Mesenchymal stem cell (in vitro differentiated cells and primary cell): ENCODE measurements at regions not wholly inside any gene's neighbourhood (a gene's known extent, or its start where the extent isn't known, plus 50 kb on each side); places are given as distances from the start of the nearest gene placed in this dataset.

ENCODE experiments used
- DNase-seq: peaks from one replicate; pipeline ENCODE4 v3.0.0-alpha.2; 2013
- H2AFZ ChIP-seq: one replicate; pipeline ENCODE4 v1.6.1; 2013; ENCODE audit warnings: low read depth, mild to moderate bottlenecking, control low read depth, inconsistent platforms, low read length, moderate library complexity
- H2AK5ac ChIP-seq: 2 replicates; pipeline ENCODE4 v1.6.1; 2013; ENCODE audit warnings: low read length, moderate library complexity, mild to moderate bottlenecking, inconsistent platforms; ENCODE audit not compliant: severe bottlenecking
- H2BK120ac ChIP-seq: one replicate; pipeline ENCODE4 v1.6.1; 2013; ENCODE audit warnings: low read depth, mild to moderate bottlenecking, inconsistent platforms, low read length, moderate library complexity
- H2BK12ac ChIP-seq, 2 experiments: one replicate each; pipeline ENCODE4 v1.6.1; 2013; ENCODE audit warnings: inconsistent platforms in 2 of 2, low read length in 2 of 2, mild to moderate bottlenecking in 2 of 2, moderate library complexity in 2 of 2, control low read depth in 1 of 2
- H2BK15ac ChIP-seq: one replicate; pipeline ENCODE4 v1.6.1; 2013; ENCODE audit warnings: mild to moderate bottlenecking, low read depth, inconsistent platforms; ENCODE audit not compliant: poor library complexity, severe bottlenecking
- H2BK5ac ChIP-seq: 2 replicates; pipeline ENCODE4 v1.6.1; 2013; ENCODE audit warnings: low read depth, mild to moderate bottlenecking, low read length, control low read depth, inconsistent platforms; ENCODE audit not compliant: poor library complexity, severe bottlenecking
- H3K14ac ChIP-seq, 2 experiments: one replicate each; pipeline ENCODE4 v1.6.1; 2013; ENCODE audit warnings: inconsistent platforms in 2 of 2, low read length in 2 of 2, control low read depth in 1 of 2, mild to moderate bottlenecking in 1 of 2, moderate library complexity in 1 of 2
- H3K18ac ChIP-seq, 2 experiments: one replicate each; pipeline ENCODE4 v1.6.1; 2013; ENCODE audit warnings: inconsistent platforms in 2 of 2, low read length in 2 of 2, control low read depth in 1 of 2, low read depth in 1 of 2, mild to moderate bottlenecking in 1 of 2
- H3K23ac ChIP-seq, 2 experiments: one replicate each; pipeline ENCODE4 v1.6.1; 2013; ENCODE audit warnings: inconsistent platforms in 2 of 2, low read length in 2 of 2, mild to moderate bottlenecking in 2 of 2, moderate library complexity in 2 of 2, control low read depth in 1 of 2
- H3K27ac ChIP-seq: 2 replicates; pipeline ENCODE4 v1.5.1; 2013; ENCODE audit warnings: mild to moderate bottlenecking, moderate library complexity, low read length, control low read depth, inconsistent platforms; ENCODE audit not compliant: poor library complexity, severe bottlenecking
- H3K27me3 ChIP-seq, 2 experiments: 2 replicates each; pipeline versions ENCODE4 v1.6.1 to v1.7.0; 2013; ENCODE audit warnings: low read length in 2 of 2, mild to moderate bottlenecking in 2 of 2, moderate library complexity in 2 of 2, control low read depth in 1 of 2, inconsistent platforms in 1 of 2; ENCODE audit not compliant: control insufficient read depth in 1 of 2, insufficient read depth in 1 of 2
- H3K36me3 ChIP-seq, 2 experiments: 2 replicates each; pipeline versions ENCODE4 v1.6.1 to v1.7.0; 2013; ENCODE audit warnings: low read length in 2 of 2, control low read depth in 1 of 2, inconsistent platforms in 1 of 2, low read depth in 1 of 2, mild to moderate bottlenecking in 1 of 2; ENCODE audit not compliant: insufficient read depth in 2 of 2, control insufficient read depth in 1 of 2
- H3K4ac ChIP-seq, 2 experiments: one replicate each; pipeline ENCODE4 v1.6.1; 2013; ENCODE audit warnings: inconsistent platforms in 2 of 2, low read length in 2 of 2, mild to moderate bottlenecking in 2 of 2, moderate library complexity in 2 of 2, control low read depth in 1 of 2, low read depth in 1 of 2
- H3K4me1 ChIP-seq: 2 replicates; pipeline ENCODE4 v1.6.1; 2013; ENCODE audit warnings: low read depth, low read length, control low read depth; ENCODE audit not compliant: control insufficient read depth, insufficient read depth
- H3K4me2 ChIP-seq: 2 replicates; pipeline ENCODE4 v1.6.1; 2013; ENCODE audit warnings: low read length, mild to moderate bottlenecking, inconsistent platforms; ENCODE audit not compliant: poor library complexity, severe bottlenecking
- H3K4me3 ChIP-seq, 2 experiments: 2 replicates each; pipeline versions ENCODE4 v1.5.1 to v1.7.0; 2013; ENCODE audit warnings: low read length in 2 of 2, mild to moderate bottlenecking in 2 of 2, control low read depth in 1 of 2, low read depth in 1 of 2; ENCODE audit not compliant: insufficient read depth in 1 of 2
- H3K79me1 ChIP-seq: replicated peaks from 2 replicates; pipeline ENCODE4 v1.6.1; 2013; ENCODE audit warnings: mild to moderate bottlenecking, control low read depth, low read length, inconsistent platforms; ENCODE audit not compliant: poor library complexity, severe bottlenecking
- H3K9ac ChIP-seq: 2 replicates; pipeline ENCODE4 v1.7.0; 2013; ENCODE audit warnings: mild to moderate bottlenecking, low read length, moderate library complexity
- H3K9me3 ChIP-seq: 2 replicates; pipeline ENCODE4 v1.7.0; 2013; ENCODE audit warnings: mild to moderate bottlenecking, low read length; ENCODE audit not compliant: control insufficient read depth
- H4K8ac ChIP-seq: one replicate; pipeline ENCODE4 v1.6.1; 2013; ENCODE audit warnings: inconsistent platforms, mild to moderate bottlenecking, low read length, moderate library complexity
- H4K91ac ChIP-seq: one replicate; pipeline ENCODE4 v1.6.1; 2013; ENCODE audit warnings: mild to moderate bottlenecking, low read length, inconsistent platforms
- WGBS: methylation state at CpG from one replicate; pipeline ENCODE4 v1.1.7; 2013; ENCODE audit warnings: mixed read lengths; 5-methylcytosine and 5-hydroxymethylcytosine counted together

DNA sequence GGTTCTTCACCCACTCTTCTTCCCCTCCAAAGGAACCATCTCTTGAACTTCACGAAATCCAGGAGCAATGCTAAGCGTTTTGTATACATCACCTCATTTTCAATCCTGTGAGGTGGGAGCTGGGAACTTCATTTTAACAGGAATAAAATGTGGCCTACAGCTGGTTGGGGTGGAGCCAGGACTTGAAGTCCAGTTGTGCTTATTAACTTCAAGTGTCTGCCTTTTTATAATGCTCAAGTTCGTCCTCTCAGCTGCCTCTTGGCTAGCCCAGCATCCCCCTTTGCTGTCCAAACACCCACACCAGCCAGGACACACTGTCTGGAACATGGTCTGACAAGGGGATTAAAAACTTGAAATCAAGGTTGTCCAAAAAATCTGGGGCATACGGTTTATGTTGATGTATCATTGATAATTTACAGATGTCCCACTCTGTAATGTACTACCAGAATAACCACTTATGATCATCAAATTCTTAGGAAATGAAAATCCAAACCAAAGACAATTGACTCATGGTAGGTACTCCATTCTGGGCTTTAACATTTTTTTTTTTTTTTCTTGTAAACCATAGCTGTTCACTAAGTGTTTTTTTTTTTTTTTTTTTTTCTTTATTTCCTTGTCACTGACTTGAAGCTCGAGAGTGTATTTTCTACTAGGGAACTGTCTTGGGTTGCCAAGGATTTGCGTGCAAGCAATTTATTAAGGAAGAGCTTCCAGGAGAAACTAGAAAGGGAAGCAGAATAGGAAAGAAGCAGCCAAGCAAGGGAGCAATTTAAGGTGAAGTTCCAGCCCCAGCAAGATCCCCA lies 252.3 kb downstream of the EFCAB11 start:
- Histone ChIP-seq H3K14ac (no peak overlapping the region), H2BK12ac (peak overlapping the region in 1 of 2 experiments; percentile 91), H3K27ac (peak overlapping the region; percentile 37), H3K18ac (peak overlapping the region; percentile 10 to 79), H2AK5ac (peak overlapping the region; percentile 44), H3K36me3 (no peaks in the 10 kb centered on the region), H3K4ac (peak overlapping the region in 1 of 2 experiments; percentile 90), H3K9me3 (no peaks in the 10 kb centered on the region), H2BK5ac (peak overlapping the region; percentile 35), H4K91ac (peak overlapping the region; percentile 67), H3K4me3 (peak overlapping the region in 1 of 2 experiments; percentile 86), H3K27me3 (no peaks in the 10 kb centered on the region), H2BK15ac (no peak overlapping the region), H3K23ac (no peak overlapping the region), H3K4me1 (peaks cover 10% of the 10 kb centered on the region), H3K4me2 (peak overlapping the region; percentile 60), H2BK120ac (no peak overlapping the region), H3K79me1 (no peaks in the 10 kb centered on the region), H3K9ac (peak overlapping the region; percentile 92), H4K8ac (peak overlapping the region; percentile 83), H2AFZ (peak overlapping the region; percentile 93)
- WGBS = 81% methylated on average over 5 of the region's 6 CpGs
- DNase-seq = peak; percentile 29

DNA sequence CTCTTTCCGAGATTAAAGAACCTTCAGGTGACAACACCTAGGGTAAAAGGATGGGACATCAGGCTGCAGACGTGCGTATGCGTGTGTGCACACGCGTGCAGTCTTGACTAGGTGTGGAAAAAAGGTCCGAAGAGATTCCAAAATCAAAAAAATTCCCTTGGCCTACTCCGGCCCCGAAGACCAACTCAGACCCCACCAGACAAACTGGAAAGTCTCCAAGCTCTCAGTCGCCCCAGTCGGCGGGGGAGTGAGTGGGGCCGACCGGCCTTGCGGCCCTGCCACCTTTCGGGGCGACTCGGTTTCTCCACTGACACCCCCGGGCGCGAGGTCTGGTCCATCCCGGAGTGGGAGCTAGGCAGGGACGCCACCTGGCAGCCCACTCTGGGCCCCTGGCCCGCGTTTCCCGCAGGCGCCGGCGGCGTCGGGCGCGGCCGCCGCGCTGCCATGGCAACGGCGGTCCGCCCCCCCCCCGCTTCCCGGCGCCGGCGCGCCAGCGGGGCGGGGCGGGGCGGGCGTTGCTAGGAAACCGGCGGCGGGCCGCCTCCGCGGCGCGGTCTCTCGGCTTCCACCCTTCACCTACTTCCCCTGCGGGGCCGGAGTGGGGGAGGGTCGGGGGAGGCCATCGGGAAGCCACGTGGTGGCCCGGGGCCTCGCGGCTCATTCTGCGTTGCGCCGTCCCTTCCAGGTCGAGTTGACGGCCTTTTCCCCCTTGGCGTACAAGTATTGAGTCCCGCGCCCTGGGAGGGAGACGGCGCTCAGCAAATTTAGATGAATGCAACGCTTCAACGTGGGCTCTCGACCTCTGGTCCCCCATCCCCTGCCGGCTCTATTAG lies 253.1 kb downstream of the EFCAB11 start:
- H3K36me3 ChIP-seq = no peaks in the 10 kb centered on the region
- H2BK120ac ChIP-seq = no peak overlapping the region
- no peak overlapping the region for H3K23ac ChIP-seq
- peak; percentile 62 for DNase-seq
- H3K79me1 ChIP-seq = no peaks in the 10 kb centered on the region
- no peaks in the 10 kb centered on the region for H3K27me3 ChIP-seq
- H3K4ac ChIP-seq = peak overlapping the region in 1 of 2 experiments; percentile 90
- WGBS = 16% methylated on average over 38 of the region's 81 CpGs
- H3K14ac ChIP-seq = peak overlapping the region in 1 of 2 experiments; percentile 33
- peak overlapping the region; percentile 37 for H3K27ac ChIP-seq
- H2BK5ac ChIP-seq = peak overlapping the region; percentile 35
- H4K8ac ChIP-seq = peak overlapping the region; percentile 83
- peak overlapping the region; percentile 10 to 90 for H3K18ac ChIP-seq
- peak overlapping the region; percentile 93 for H3K9ac ChIP-seq
- no peaks in the 10 kb centered on the region for H3K9me3 ChIP-seq
- peaks cover 10% of the 10 kb centered on the region for H3K4me1 ChIP-seq
- H2BK15ac ChIP-seq = peak overlapping the region; percentile 29
- peak overlapping the region; percentile 44 for H2AK5ac ChIP-seq
- H3K4me3 ChIP-seq = peak overlapping the region; percentile 70 to 86
- peak overlapping the region; percentile 67 for H4K91ac ChIP-seq
- H2AFZ ChIP-seq = peak overlapping the region; percentile 93
- H3K4me2 ChIP-seq = peak overlapping the region; percentile 83
- peak overlapping the region in 1 of 2 experiments; percentile 77 for H2BK12ac ChIP-seq

DNA sequence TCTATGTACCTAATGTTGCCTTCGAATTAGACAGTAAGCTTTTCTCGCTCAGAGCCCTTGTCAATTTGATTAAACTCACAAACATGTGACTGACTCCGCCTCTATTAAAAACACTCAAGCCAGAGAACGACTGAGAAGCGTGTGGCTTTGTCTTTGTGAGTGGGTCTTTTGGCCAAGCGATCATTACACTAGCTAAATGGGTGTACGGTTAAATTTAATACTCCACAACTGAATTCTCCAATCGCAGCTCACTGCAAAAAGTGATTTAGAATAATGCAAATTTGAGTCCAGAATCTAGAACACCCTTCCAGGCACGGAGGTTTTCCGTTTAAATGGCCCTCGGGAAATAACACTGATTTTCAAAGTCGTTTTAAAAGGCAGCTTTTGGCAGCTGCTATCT lies 253.7 kb downstream of the EFCAB11 start:
- Histone ChIP-seq H3K18ac (no peak overlapping the region), H4K91ac (no peak overlapping the region), H3K23ac (no peak overlapping the region), H3K9ac (peak overlapping the region; percentile 93), H3K9me3 (no peaks in the 10 kb centered on the region), H3K14ac (no peak overlapping the region), H2AFZ (peak overlapping the region; percentile 80), H4K8ac (peak overlapping the region; percentile 33), H3K36me3 (no peaks in the 10 kb centered on the region), H2BK15ac (no peak overlapping the region), H2BK12ac (no peak overlapping the region), H3K27ac (no peak overlapping the region), H3K4me2 (peak overlapping the region; percentile 83), H2BK5ac (no peak overlapping the region), H2AK5ac (no peak overlapping the region), H3K27me3 (no peaks in the 10 kb centered on the region), H3K4me1 (peaks cover 10% of the 10 kb centered on the region), H3K4me3 (peak overlapping the region in 1 of 2 experiments; percentile 86), H3K4ac (no peak overlapping the region), H3K79me1 (no peaks in the 10 kb centered on the region), H2BK120ac (no peak overlapping the region)
- 67% methylated on average over 12 of the region's 12 CpGs for WGBS
- no peak for DNase-seq

DNA sequence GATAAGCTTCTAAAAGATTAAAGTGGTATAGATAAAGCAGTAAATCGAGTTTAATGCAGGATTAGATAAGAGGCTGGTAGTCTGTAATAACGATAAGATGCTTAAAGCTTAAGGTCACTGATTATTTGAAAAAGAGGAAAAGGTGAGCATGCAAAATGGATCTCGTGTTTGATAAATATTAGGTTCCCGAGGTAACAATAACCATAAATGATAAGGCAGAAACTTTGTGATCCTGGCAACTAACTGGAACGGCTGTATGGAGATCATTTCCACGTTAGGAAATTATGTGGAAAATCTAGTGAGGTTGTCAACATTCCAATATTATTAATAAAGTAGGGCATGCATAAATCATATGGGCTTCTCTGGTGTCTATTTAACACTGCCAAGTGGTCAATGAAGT lies 255.5 kb downstream of the EFCAB11 start:
- no peak overlapping the region for H3K18ac ChIP-seq
- H3K36me3 ChIP-seq = no peaks in the 10 kb centered on the region
- H2AFZ ChIP-seq = no peak overlapping the region
- no peak overlapping the region for H4K8ac ChIP-seq
- H3K4me1 ChIP-seq = peaks cover 10% of the 10 kb centered on the region
- no peak overlapping the region for H2BK15ac ChIP-seq
- H3K23ac ChIP-seq = no peak overlapping the region
- no peak overlapping the region for H3K27ac ChIP-seq
- H3K4ac ChIP-seq = no peak overlapping the region
- no peak overlapping the region for H2BK12ac ChIP-seq
- no peaks in the 10 kb centered on the region for H3K9me3 ChIP-seq
- no peaks in the 10 kb centered on the region for H3K79me1 ChIP-seq
- H2BK120ac ChIP-seq = no peak overlapping the region
- H2BK5ac ChIP-seq = no peak overlapping the region
- H3K4me3 ChIP-seq = no peak overlapping the region
- no peak overlapping the region for H3K14ac ChIP-seq
- no peak overlapping the region for H3K9ac ChIP-seq
- DNase-seq = no peak
- no peak overlapping the region for H3K4me2 ChIP-seq
- H4K91ac ChIP-seq = no peak overlapping the region
- 96% methylated on average over 6 of the region's 6 CpGs for WGBS
- no peaks in the 10 kb centered on the region for H3K27me3 ChIP-seq
- no peak overlapping the region for H2AK5ac ChIP-seq
